Stimulated activated CD8-positive, alpha-beta memory T cell treated with anti-CD3 and anti-CD28 coated beads, Interleukin-12 subunit alpha, Interleukin-12 subunit beta, amount 100 ng/mL, for 4 hours (primary cell): ENCODE measurements at regions not wholly inside any gene's neighbourhood (a gene's known extent, or its start where the extent isn't known, plus 50 kb on each side); places are given as distances from the start of the nearest gene placed in this dataset.

Source experiments
- DNase-seq: peaks from one replicate; pipeline ENCODE4 v3.0.0-alpha.2; 2020; ENCODE audit warnings: low read depth

- no peak for DNase-seq
Measured at GRCh38 chr18:71899183-71899582, 645.0 kb downstream of the CBLN2 start.

- no peak for DNase-seq
Measured at GRCh38 chr18:71887509-71887908, 656.6 kb downstream of the CBLN2 start.

- no peak for DNase-seq
Measured at GRCh38 chr18:71878226-71878625, 665.9 kb downstream of the CBLN2 start.

GRCh38 chr18:71873695-71874094 is 670.4 kb downstream of the CBLN2 start:
- DNase-seq = no peak

GRCh38 chr18:71865888-71866287 is 678.3 kb downstream of the CBLN2 start:
- DNase-seq = no peak

GRCh38 chr18:71850602-71851001 is 693.5 kb downstream of the CBLN2 start:
- DNase-seq = no peak

- DNase-seq = no peak
Measured at GRCh38 chr18:71849407-71849806, 694.7 kb downstream of the CBLN2 start.

- DNase-seq = no peak
Measured at GRCh38 chr18:71846716-71847115, 697.4 kb downstream of the CBLN2 start.

- no peak for DNase-seq
Measured at GRCh38 chr18:71844814-71845213, 699.3 kb downstream of the CBLN2 start.

GRCh38 chr18:71842666-71843065 is 701.5 kb downstream of the CBLN2 start:
- no peak for DNase-seq

GRCh38 chr18:71837547-71837946 is 706.6 kb downstream of the CBLN2 start:
- DNase-seq = no peak

- DNase-seq = no peak
Measured at GRCh38 chr18:71832946-71833617, 711.1 kb downstream of the CBLN2 start.

GRCh38 chr18:71831039-71831438 is 713.1 kb downstream of the CBLN2 start:
- DNase-seq = no peak

GRCh38 chr18:71827301-71827700 is 716.8 kb downstream of the CBLN2 start:
- no peak for DNase-seq

GRCh38 chr18:71815305-71815704 is 728.8 kb downstream of the CBLN2 start:
- DNase-seq = no peak

GRCh38 chr18:71809711-71810110 is 734.4 kb downstream of the CBLN2 start:
- no peak for DNase-seq

GRCh38 chr18:71808616-71809015 is 735.5 kb downstream of the CBLN2 start:
- no peak for DNase-seq

- DNase-seq = no peak
Measured at GRCh38 chr18:71807586-71807985, 736.6 kb downstream of the CBLN2 start.

GRCh38 chr18:71798986-71799673 is 745.0 kb downstream of the CBLN2 start:
- DNase-seq = no peak

GRCh38 chr18:71797554-71797953 is 746.6 kb downstream of the CBLN2 start:
- DNase-seq = no peak

- DNase-seq = no peak
Measured at GRCh38 chr18:71784777-71785176, 759.4 kb downstream of the CBLN2 start.

GRCh38 chr18:71760541-71760940 is 783.6 kb downstream of the CBLN2 start:
- no peak for DNase-seq

- DNase-seq = no peak
Measured at GRCh38 chr18:71754246-71754645, 789.9 kb downstream of the CBLN2 start.

- no peak for DNase-seq
Measured at GRCh38 chr18:71743634-71744033, 800.5 kb downstream of the CBLN2 start.
